Tongue (tissue), 1 donor: ENCODE measurements at regions not wholly inside any gene's neighbourhood (a gene's known extent, or its start where the extent isn't known, plus 50 kb on each side); places are given as distances from the start of the nearest gene placed in this dataset. TPM values are rescaled to one million over a fixed set of nuclear protein-coding genes. Genes with fewer than 3 reads are reported as not detected.

Experiments
- small RNA-seq: library from RNA; depleted of rRNA; stranded (forward); fragments of <200 nt; gene quantifications from one replicate; pipeline ENCODE3, GENCODE V24; 2014; ENCODE audit warnings: low replicate concordance

Small RNA genes lying in the stretch of these regions (small RNA-seq; reads per million reads assigned to genes)
- gene AC111193.1: not detected
